ENCODE measurements at regions not wholly inside any gene's neighbourhood (a gene's known extent, or its start where the extent isn't known, plus 50 kb on each side); places are given as distances from the start of the nearest gene placed in this dataset.
"Not testable (repeated sequence)": the region's sequence is repeated elsewhere in the genome, so short reads cannot be mapped to it uniquely, and the experiment has no call there.

DNA sequence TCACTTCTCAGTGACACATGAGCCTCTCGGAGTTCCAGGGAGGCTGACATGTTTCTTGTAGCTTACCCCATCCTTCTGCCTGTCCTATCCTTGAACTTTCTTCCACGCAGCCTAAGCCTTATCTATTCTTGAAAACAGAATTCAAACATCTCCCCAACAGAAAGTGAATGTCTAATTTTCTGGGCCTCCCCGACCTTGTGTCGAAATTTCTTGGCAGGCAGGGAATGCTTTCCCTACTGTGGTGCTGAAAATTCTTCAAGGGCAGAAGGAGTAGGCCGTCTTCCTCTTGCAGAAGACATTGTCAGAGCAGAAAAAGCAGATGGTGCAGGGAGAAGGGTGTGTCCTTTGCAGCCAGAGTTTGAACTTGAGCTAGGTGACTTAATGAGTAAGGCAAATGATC, 63.0 kb upstream of the TCL1B start:
- no peak overlapping the region for H3K4me3 ChIP-seq (ENCODE audit: low read length)
- no peak overlapping the region for H3K4me2 ChIP-seq (ENCODE audit: low read length)
- H3K36me3 ChIP-seq (ENCODE audit: insufficient read depth, low read length) = no peaks in the 10 kb centered on the region
- no peaks in the 10 kb centered on the region for H3K4me1 ChIP-seq (ENCODE audit: control insufficient read depth, insufficient read depth, low read length)
- H3K9ac ChIP-seq (ENCODE audit: low read depth, low read length) = no peak overlapping the region
- no peaks in the 10 kb centered on the region for H3K9me3 ChIP-seq (replicated peaks; ENCODE audit: low read length)
- H3K27me3 ChIP-seq (ENCODE audit: control insufficient read depth, insufficient read depth, low read length) = no peaks in the 10 kb centered on the region

DNA sequence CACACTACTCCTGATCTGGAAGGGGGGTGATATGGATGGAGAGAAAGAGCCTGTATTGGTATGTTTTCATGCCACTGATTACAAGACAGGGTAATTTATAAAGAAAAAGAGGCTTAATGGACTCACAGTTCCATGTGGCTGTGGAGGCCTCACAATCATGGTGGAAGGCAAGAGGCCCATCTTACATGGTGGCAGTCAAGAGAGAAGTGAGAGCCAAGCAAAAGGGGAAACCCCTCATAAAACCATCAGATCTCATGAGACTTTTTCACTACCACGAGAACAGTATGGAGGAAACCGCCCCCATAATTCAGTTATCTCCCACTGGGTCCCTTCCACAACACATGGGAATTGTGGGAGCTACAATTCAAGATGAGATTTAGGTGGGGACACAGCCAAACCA, 60.5 kb upstream of the TCL1B start:
- not testable (repeated sequence) for H3K27me3 ChIP-seq (ENCODE audit: control insufficient read depth, insufficient read depth, low read length); H3K4me1 ChIP-seq (ENCODE audit: control insufficient read depth, insufficient read depth, low read length); H3K4me3 ChIP-seq (ENCODE audit: low read length); H3K36me3 ChIP-seq (ENCODE audit: insufficient read depth, low read length); H3K9ac ChIP-seq (ENCODE audit: low read depth, low read length); H3K9me3 ChIP-seq (replicated peaks; ENCODE audit: low read length); H3K4me2 ChIP-seq (ENCODE audit: low read length)

DNA sequence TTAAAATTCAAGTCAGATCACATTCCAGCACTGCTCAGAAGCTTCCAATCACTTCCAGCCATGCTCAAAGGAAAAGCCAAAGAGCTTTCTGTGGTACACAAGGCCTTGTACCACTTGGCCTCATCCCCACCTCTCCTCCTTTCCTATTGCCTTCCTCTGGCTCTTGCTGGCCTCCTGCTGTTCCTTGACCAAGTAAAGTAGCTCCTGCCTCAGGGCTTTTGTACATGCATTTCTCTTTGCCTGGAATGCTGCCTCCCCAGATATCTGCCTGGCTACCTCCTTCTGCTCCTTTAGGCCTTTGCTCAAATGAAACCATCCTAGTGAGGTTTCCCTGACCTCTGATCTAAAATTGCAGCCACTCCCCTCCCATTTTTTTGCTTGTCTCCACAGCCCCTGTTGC, 51.2 kb upstream of the TCL1B start:
- Histone ChIP-seq H3K9me3 (replicated peaks; ENCODE audit: low read length) (no peaks in the 10 kb centered on the region), H3K27me3 (ENCODE audit: control insufficient read depth, insufficient read depth, low read length) (no peaks in the 10 kb centered on the region), H3K36me3 (ENCODE audit: insufficient read depth, low read length) (no peaks in the 10 kb centered on the region)

More for the DNA sequence above, 51.2 kb upstream of the TCL1B start:
- no peak overlapping the region for H3K4me2 ChIP-seq (ENCODE audit: low read length)
- H3K9ac ChIP-seq (ENCODE audit: low read depth, low read length) = no peak overlapping the region
- no peaks in the 10 kb centered on the region for H3K4me1 ChIP-seq (ENCODE audit: control insufficient read depth, insufficient read depth, low read length)
- no peak overlapping the region for H3K4me3 ChIP-seq (ENCODE audit: low read length)

All from skeletal muscle satellite cell (primary cell).